ENCODE measurements at regions not wholly inside any gene's neighbourhood (a gene's known extent, or its start where the extent isn't known, plus 50 kb on each side); places are given as distances from the start of the nearest gene placed in this dataset.

DNA sequence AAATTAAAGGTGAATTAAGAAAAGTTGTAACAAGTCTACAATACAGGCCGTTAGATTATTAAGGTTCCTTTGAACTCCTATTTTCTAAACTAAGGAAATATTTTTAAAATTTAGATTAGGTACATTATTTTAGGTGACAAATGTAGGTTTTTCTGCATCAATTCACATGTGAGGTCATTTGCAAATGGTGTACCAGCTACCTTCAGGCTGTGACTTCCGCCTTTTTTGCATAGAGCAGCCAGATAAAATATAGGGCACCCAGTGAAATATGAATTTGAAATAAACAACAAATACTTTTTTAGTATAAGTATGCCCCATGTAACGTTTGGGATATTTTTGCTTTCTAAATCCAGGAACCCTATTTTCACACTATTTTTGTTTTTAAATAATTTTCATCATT lies 544.0 kb downstream of the LMO4 start:
- TF ChIP-seq CTCF (IDR thresholded peaks at IDR 0.05) (no peak), POLR2A (IDR thresholded peaks at IDR 0.05) (no peak), EP300 (IDR thresholded peaks at IDR 0.05) (no peak), POLR2AphosphoS5 (IDR thresholded peaks at IDR 0.05) (no peak)

All from suprapubic skin (tissue), 4 donors.